IMR-90 (cell line): ENCODE measurements at regions not wholly inside any gene's neighbourhood (a gene's known extent, or its start where the extent isn't known, plus 50 kb on each side); places are given as distances from the start of the nearest gene placed in this dataset.

Source experiments
- ATAC-seq: fragments of 200-7000 bp; cut with Tn5 transposase; 2 replicates; pipeline ENCODE4 v1.9.1; 2020; ENCODE audit warnings: low read depth, mild to moderate bottlenecking, moderate library complexity
- BruUV-seq: library from RNA; stranded (reverse); fragments of 400-500 nt; replicated peaks from 2 replicates; lab custom pipeline; 2021; lab: Mats Ljungman, UMichigan
- CTCF ChIA-PET: fragments of 300-600 bp; formaldehyde crosslinking; extraction: SDS; loops from one replicate; lab custom pipeline; 2021; ENCODE audit warnings: antibody characterized with exemption; lab: Yijun Ruan, JAX
- POLR2A ChIA-PET: fragments of 300-600 bp; sonication (Branson Sonifier 250); formaldehyde crosslinking; loops from one replicate; lab custom pipeline; 2022; ENCODE audit warnings: antibody characterized with exemption; ENCODE audit not compliant: unreplicated experiment; lab: Charles Lee
- DNase-seq: peaks from one replicate; pipeline ENCODE4 v3.0.0; 2013
- H2AFZ ChIP-seq: replicated peaks from 2 replicates; pipeline ENCODE3; 2013; ENCODE audit warnings: low read length, mild to moderate bottlenecking; ENCODE audit not compliant: poor library complexity
- H2AK5ac ChIP-seq: 2 replicates; pipeline ENCODE4 v1.6.1; 2013; ENCODE audit warnings: low read depth, low read length, inconsistent platforms
- H2AK9ac ChIP-seq: replicated peaks from 2 replicates; pipeline ENCODE3; 2013; ENCODE audit warnings: mild to moderate bottlenecking, low read depth, low read length, moderate library complexity; ENCODE audit not compliant: poor library complexity
- H2BK120ac ChIP-seq: 2 replicates; pipeline ENCODE4 v1.6.1; 2013; ENCODE audit warnings: low read depth, low read length, inconsistent platforms
- H2BK15ac ChIP-seq: 3 replicates; pipeline ENCODE4 v1.6.1; 2013; ENCODE audit warnings: low read depth, low read length, inconsistent platforms
- H2BK20ac ChIP-seq: 2 replicates; pipeline ENCODE4 v1.6.1; 2013; ENCODE audit warnings: low read depth, mild to moderate bottlenecking, inconsistent platforms, low read length, moderate library complexity
- H2BK5ac ChIP-seq: 2 replicates; pipeline ENCODE4 v1.6.1; 2013; ENCODE audit warnings: mild to moderate bottlenecking, low read depth, low read length, inconsistent platforms; ENCODE audit not compliant: poor library complexity, severe bottlenecking
- H3K14ac ChIP-seq: replicated peaks from 2 replicates; pipeline ENCODE4 v1.6.1; 2013; ENCODE audit warnings: low read depth, low read length, inconsistent platforms
- H3K18ac ChIP-seq: 2 replicates; pipeline ENCODE4 v1.6.1; 2013; ENCODE audit warnings: low read depth, low read length, control low read depth
- H3K23ac ChIP-seq: 2 replicates; pipeline ENCODE4 v1.6.1; 2013; ENCODE audit warnings: low read depth, low read length, inconsistent platforms
- H3K27ac ChIP-seq: 2 replicates; pipeline ENCODE4 v1.5.1; 2013; ENCODE audit warnings: mild to moderate bottlenecking, control low read depth, low read length; ENCODE audit not compliant: insufficient read depth
- H3K27me3 ChIP-seq: 2 replicates; pipeline ENCODE4 v1.6.1; 2013; ENCODE audit warnings: low read length; ENCODE audit not compliant: control insufficient read depth, insufficient read depth
- H3K36me3 ChIP-seq: 2 replicates; pipeline ENCODE4 v1.6.1; 2013; ENCODE audit warnings: low read length, mixed read lengths; ENCODE audit not compliant: control insufficient read depth, insufficient read depth
- H3K4ac ChIP-seq: 2 replicates; pipeline ENCODE4 v1.6.1; 2013; ENCODE audit warnings: low read depth, low read length, inconsistent platforms
- H3K4me1 ChIP-seq: 2 replicates; pipeline ENCODE4 v1.6.1; 2013; ENCODE audit warnings: low read length, mixed read lengths; ENCODE audit not compliant: control insufficient read depth, insufficient read depth
- H3K4me2 ChIP-seq: 2 replicates; pipeline ENCODE4 v1.6.1; 2013; ENCODE audit warnings: low read depth, mild to moderate bottlenecking, control low read depth, low read length, moderate library complexity
- H3K4me3 ChIP-seq: 2 replicates; pipeline ENCODE4 v1.5.1; 2013; ENCODE audit warnings: low read depth, mild to moderate bottlenecking, control low read depth, low read length, moderate library complexity; ENCODE audit not compliant: insufficient read depth
- H3K56ac ChIP-seq: 2 replicates; pipeline ENCODE4 v1.6.1; 2013; ENCODE audit warnings: low read length, inconsistent platforms; ENCODE audit not compliant: insufficient read depth; ENCODE audit errors: extremely low read depth
- H3K79me1 ChIP-seq, 2 experiments: 2 replicates each; pipeline ENCODE4 v1.6.1; 2013; ENCODE audit warnings: low read length in 2 of 2, inconsistent platforms in 1 of 2, low read depth in 1 of 2
- H3K9ac ChIP-seq: 2 replicates; pipeline ENCODE4 v1.6.1; 2013; ENCODE audit warnings: low read depth, low read length, control low read depth
- H3K9me1 ChIP-seq: 2 replicates; pipeline ENCODE4 v1.6.1; 2013; ENCODE audit warnings: low read length, inconsistent platforms; ENCODE audit not compliant: insufficient read depth
- H3K9me3 ChIP-seq: 2 replicates; pipeline ENCODE4 v1.6.1; 2013; ENCODE audit warnings: low read length; ENCODE audit not compliant: control insufficient read depth, insufficient read depth
- H4K20me1 ChIP-seq: 2 replicates; pipeline ENCODE4 v1.6.1; 2013; ENCODE audit warnings: low read length, inconsistent platforms; ENCODE audit not compliant: insufficient read depth
- H4K5ac ChIP-seq: 2 replicates; pipeline ENCODE4 v1.6.1; 2013; ENCODE audit warnings: mild to moderate bottlenecking, low read depth, low read length, control low read depth
- H4K8ac ChIP-seq, 2 experiments: 2 replicates each; pipeline ENCODE4 v1.6.1; 2013; ENCODE audit warnings: low read depth in 2 of 2, low read length in 2 of 2, control low read depth in 1 of 2, inconsistent platforms in 1 of 2
- H4K91ac ChIP-seq: 2 replicates; pipeline ENCODE4 v1.6.1; 2013; ENCODE audit warnings: low read depth, low read length, inconsistent platforms; ENCODE audit not compliant: insufficient read depth
- CEBPB ChIP-seq: IDR thresholded peaks from 2 replicates; pipeline ENCODE4 v1.6.1; 2012; ENCODE audit warnings: low read depth, low read length, improper control_type of control experiment
- CHD1 ChIP-seq: IDR thresholded peaks from 2 replicates; pipeline ENCODE4 v1.6.1; 2012; ENCODE audit warnings: low read depth, low read length, improper control_type of control experiment
- CTCF ChIP-seq: conservative IDR thresholded peaks from 2 replicates; pipeline ENCODE4 v1.5.1; 2012; ENCODE audit warnings: mild to moderate bottlenecking, low read depth, low read length, improper control_type of control experiment
- ELK1 ChIP-seq: fragments of 150-350 bp; IDR thresholded peaks from 2 replicates; pipeline ENCODE4 v1.6.1; 2016; ENCODE audit warnings: low read depth, mild to moderate bottlenecking, low read length, moderate library complexity, borderline replicate concordance
- FOS ChIP-seq: fragments of 150-350 bp; IDR thresholded peaks from 2 replicates; pipeline ENCODE4 v1.6.1; 2016; ENCODE audit warnings: low read depth, low read length
- MAFK ChIP-seq: IDR thresholded peaks from 2 replicates; pipeline ENCODE4 v1.6.1; 2012; ENCODE audit warnings: low read depth, low read length, improper control_type of control experiment
- MAZ ChIP-seq: IDR thresholded peaks from 2 replicates; pipeline ENCODE4 v1.6.1; 2012; ENCODE audit warnings: low read depth, mild to moderate bottlenecking, low read length, improper control_type of control experiment, moderate library complexity, borderline replicate concordance
- MXI1 ChIP-seq: IDR thresholded peaks from 2 replicates; pipeline ENCODE4 v1.6.1; 2012; ENCODE audit warnings: low read depth, mild to moderate bottlenecking, low read length, moderate library complexity, borderline replicate concordance
- NFE2L2 ChIP-seq: fragments of 150-350 bp; IDR thresholded peaks from 2 replicates; pipeline ENCODE4 v1.6.1; 2016; ENCODE audit warnings: low read depth, mild to moderate bottlenecking, low read length
- POLR2A ChIP-seq: IDR thresholded peaks from 2 replicates; pipeline ENCODE4 v1.6.1; 2012; ENCODE audit warnings: mild to moderate bottlenecking, low read depth, low read length
- RCOR1 ChIP-seq: IDR thresholded peaks from 2 replicates; pipeline ENCODE4 v1.6.1; 2012; ENCODE audit warnings: mild to moderate bottlenecking, low read length, improper control_type of control experiment; ENCODE audit not compliant: insufficient replicate concordance
- SMC3 ChIP-seq: fragments of 150-350 bp; IDR thresholded peaks from 2 replicates; pipeline ENCODE4 v1.6.1; 2016; ENCODE audit warnings: low read depth, mild to moderate bottlenecking, antibody characterized with exemption, low read length, moderate library complexity
- WGBS, 2 experiments: methylation state at CpG; one replicate each; pipeline versions ENCODE4 v1.1.5 to v1.1.7; 2013; ENCODE audit warnings: missing lambda C conversion rate in 2 of 2; ENCODE audit not compliant: insufficient read length in 1 of 2; ENCODE audit errors: extremely low coverage in 2 of 2; 5-methylcytosine and 5-hydroxymethylcytosine counted together
- dilution Hi-C: fragments of 300-500 bp; cut with HindIII; formaldehyde crosslinking; loops from one replicate; pipeline ENCODE4 v1.14.3; 2018; ENCODE audit warnings: low sequenced_read_pairs; ENCODE audit not compliant: unreplicated experiment
- in situ Hi-C: fragments of 300-500 bp; cut with MboI; formaldehyde crosslinking; loops from 3 replicates; pipeline ENCODE4 v1.14.3; 2019; ENCODE audit warnings: low sequenced_read_pairs, inconsistent platforms, mixed read lengths
- intact Hi-C: fragments of 100-400 bp; cut with micrococcal nuclease; formaldehyde crosslinking; loops from 2 replicates; pipeline ENCODE4 v1.10.0; 2022
- TF ChIP-seq, protein P1 (sequence below): fragments of 150-350 bp; IDR thresholded peaks from 2 replicates; pipeline ENCODE4 v1.6.1; 2017; ENCODE audit warnings: mild to moderate bottlenecking, antibody characterized with exemption, low read length, low read depth

DNA sequence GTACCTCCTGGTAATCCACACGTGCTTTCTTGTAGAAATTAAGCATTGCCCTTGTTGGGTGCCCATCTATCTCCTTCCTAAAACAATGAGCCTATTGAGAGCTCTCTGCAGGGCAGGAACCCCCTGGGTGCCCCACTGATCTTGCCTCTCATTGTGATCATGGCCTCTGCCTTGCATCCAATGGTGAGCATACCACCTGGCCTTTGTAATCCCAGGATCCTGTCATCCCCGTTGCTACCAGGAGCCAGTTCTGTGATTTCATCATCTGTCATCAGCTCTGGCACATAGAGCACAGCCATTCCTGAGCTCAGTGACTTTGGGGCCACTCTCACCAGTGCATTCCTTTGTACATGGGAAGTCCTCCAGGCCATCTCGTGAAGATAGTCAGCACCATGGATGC is 381.0 kb upstream of the ID2 start:
- no peak overlapping the region for H3K18ac ChIP-seq
- H2AK5ac ChIP-seq, result no peak overlapping the region
- no peaks in the 10 kb centered on the region for H4K20me1 ChIP-seq
- no peaks in the 10 kb centered on the region for H3K79me1 ChIP-seq
- no peak overlapping the region for H3K23ac ChIP-seq
- ChIA-PET CTCF (no interaction called here), POLR2A (no interaction called here)
- H4K8ac ChIP-seq, result no peak overlapping the region
- H3K56ac ChIP-seq, result no peak overlapping the region
- DNase-seq, result no peak
- peaks cover 4% of the 10 kb centered on the region; the same call in 1 of the 2 replicates for H3K9me1 ChIP-seq
- no peak overlapping the region for H3K9ac ChIP-seq
- no peak overlapping the region for H4K91ac ChIP-seq
- TF ChIP-seq MAFK (no peak), POLR2A (no peak), ELK1 (no peak), FOS (no peak), MAZ (no peak), RCOR1 (no peak), CTCF (no peak), CEBPB (no peak), MXI1 (no peak), SMC3 (no peak), CHD1 (no peak), NFE2L2 (no peak)
- TF ChIP-seq, protein P1, sequence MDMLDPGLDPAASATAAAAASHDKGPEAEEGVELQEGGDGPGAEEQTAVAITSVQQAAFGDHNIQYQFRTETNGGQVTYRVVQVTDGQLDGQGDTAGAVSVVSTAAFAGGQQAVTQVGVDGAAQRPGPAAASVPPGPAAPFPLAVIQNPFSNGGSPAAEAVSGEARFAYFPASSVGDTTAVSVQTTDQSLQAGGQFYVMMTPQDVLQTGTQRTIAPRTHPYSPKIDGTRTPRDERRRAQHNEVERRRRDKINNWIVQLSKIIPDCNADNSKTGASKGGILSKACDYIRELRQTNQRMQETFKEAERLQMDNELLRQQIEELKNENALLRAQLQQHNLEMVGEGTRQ, result no peak
- in situ Hi-C loops, result loop anchor here (10.0 kb wide), 1 partner anchor 384 kb away; the partner anchor contains the start of gene ID2
- H2BK20ac ChIP-seq, result no peak overlapping the region
- H3K14ac ChIP-seq, result no peak overlapping the region
- no peak overlapping the region for H2AFZ ChIP-seq
- WGBS, 2 experiments, result 90% methylated on average over 3 of the region's 3 CpGs; no CpG with 5 or more reads in 1 of the 2 experiments
- H3K4ac ChIP-seq, result no peak overlapping the region
- no peak overlapping the region for H3K4me2 ChIP-seq
- ATAC-seq, result no peak
- no peaks in the 10 kb centered on the region for H3K36me3 ChIP-seq
- no peak overlapping the region for H3K4me3 ChIP-seq
- no peaks in the 10 kb centered on the region; the same call in 1 of the 2 replicates for H3K9me3 ChIP-seq
- H3K4me1 ChIP-seq, result peaks cover 7% of the 10 kb centered on the region
- BruUV-seq, result no TSS peak
- H2BK5ac ChIP-seq, result no peak overlapping the region
- dilution Hi-C loops, result no loop called here
- no peaks in the 10 kb centered on the region for H3K27me3 ChIP-seq
- H2AK9ac ChIP-seq, result no peak overlapping the region
- H2BK15ac ChIP-seq, result no peak overlapping the region
- H3K27ac ChIP-seq, result no peak overlapping the region
- intact Hi-C loops, result loop anchor here (10.0 kb wide), 1 partner anchor 156 kb away; no protein-coding TSS in a partner anchor
- H2BK120ac ChIP-seq, result no peak overlapping the region
- no peak overlapping the region for H4K5ac ChIP-seq
